GM10248 (cell line): ENCODE measurements at regions not wholly inside any gene's neighbourhood (a gene's known extent, or its start where the extent isn't known, plus 50 kb on each side); places are given as distances from the start of the nearest gene placed in this dataset.

ENCODE experiments used
- CTCF ChIA-PET: fragments of 300-600 bp; sonication (Branson Sonifier 250); formaldehyde crosslinking; extraction: SDS; loops from one replicate; lab custom pipeline; 2021; ENCODE audit warnings: antibody characterized with exemption; lab: Yijun Ruan, JAX
- POLR2A ChIA-PET: fragments of 350-650 bp; sonication (Branson Sonifier 250); formaldehyde crosslinking; extraction: SDS; loops from one replicate; lab custom pipeline; 2020; ENCODE audit warnings: antibody characterized with exemption; lab: Yijun Ruan, JAX
- DNase-seq: peaks from one replicate; pipeline ENCODE4 v3.0.0; 2012; ENCODE audit errors: extremely low spot score
- TF ChIP-seq, protein P1 (sequence below): IDR thresholded peaks from 2 replicates; pipeline ENCODE4 v1.5.1; 2012; ENCODE audit warnings: mild to moderate bottlenecking, low read depth; ENCODE audit errors: extremely low read depth, missing control alignments, control extremely low read depth

DNA sequence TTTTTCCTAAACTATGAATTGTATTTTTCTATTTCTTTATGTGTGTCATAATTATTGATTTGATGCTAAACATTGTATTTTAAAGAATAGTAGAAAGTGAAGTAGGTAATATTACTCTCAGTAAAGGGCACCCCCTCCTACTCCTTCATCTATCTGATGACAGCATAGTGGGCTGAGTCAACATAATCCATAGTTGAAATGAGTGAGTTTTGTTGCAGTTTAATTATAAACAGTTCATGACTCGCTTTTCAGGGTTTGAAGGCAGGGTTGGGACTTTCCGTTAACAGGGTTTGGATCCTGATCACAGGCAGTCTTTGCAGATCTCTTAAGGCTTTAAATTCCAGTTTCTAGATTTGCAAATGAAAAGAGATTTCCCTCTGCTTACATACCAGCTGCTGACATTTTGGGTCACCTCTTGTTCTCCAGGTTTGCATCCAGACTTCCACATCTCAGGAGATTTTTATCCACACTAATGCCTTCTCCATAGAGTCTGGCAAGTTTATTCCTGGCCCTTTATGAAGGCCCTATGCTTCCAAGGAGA lies 54.0 kb upstream of the TACR3 start:
- DNase-seq, result no peak
- TF ChIP-seq, protein P1, sequence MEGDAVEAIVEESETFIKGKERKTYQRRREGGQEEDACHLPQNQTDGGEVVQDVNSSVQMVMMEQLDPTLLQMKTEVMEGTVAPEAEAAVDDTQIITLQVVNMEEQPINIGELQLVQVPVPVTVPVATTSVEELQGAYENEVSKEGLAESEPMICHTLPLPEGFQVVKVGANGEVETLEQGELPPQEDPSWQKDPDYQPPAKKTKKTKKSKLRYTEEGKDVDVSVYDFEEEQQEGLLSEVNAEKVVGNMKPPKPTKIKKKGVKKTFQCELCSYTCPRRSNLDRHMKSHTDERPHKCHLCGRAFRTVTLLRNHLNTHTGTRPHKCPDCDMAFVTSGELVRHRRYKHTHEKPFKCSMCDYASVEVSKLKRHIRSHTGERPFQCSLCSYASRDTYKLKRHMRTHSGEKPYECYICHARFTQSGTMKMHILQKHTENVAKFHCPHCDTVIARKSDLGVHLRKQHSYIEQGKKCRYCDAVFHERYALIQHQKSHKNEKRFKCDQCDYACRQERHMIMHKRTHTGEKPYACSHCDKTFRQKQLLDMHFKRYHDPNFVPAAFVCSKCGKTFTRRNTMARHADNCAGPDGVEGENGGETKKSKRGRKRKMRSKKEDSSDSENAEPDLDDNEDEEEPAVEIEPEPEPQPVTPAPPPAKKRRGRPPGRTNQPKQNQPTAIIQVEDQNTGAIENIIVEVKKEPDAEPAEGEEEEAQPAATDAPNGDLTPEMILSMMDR, result no peak
- ChIA-PET CTCF (interaction anchor here (1.7 kb wide), 1 partner anchor 13 kb away, joined by 3 read pairs; no protein-coding TSS in a partner anchor), POLR2A (no interaction called here)
